HL-60 (cell line): ENCODE measurements at regions not wholly inside any gene's neighbourhood (a gene's known extent, or its start where the extent isn't known, plus 50 kb on each side); places are given as distances from the start of the nearest gene placed in this dataset.

ENCODE experiments used
- DNase-seq, 2 experiments: peaks; one replicate each; pipeline ENCODE4 v3.0.0-alpha.2; 2010 to 2020; ENCODE audit warnings: low read depth in 1 of 2, low spot score in 1 of 2
- H3K27ac ChIP-seq: fragments of 250-450 bp; sonication (Bioruptor Pico); replicated peaks from 2 replicates; pipeline ENCODE4 v1.5.1; 2020; ENCODE audit warnings: mild to moderate bottlenecking, moderate library complexity
- H3K27me3 ChIP-seq: fragments of 250-450 bp; sonication (Bioruptor Pico); 2 replicates; pipeline ENCODE4 v1.5.1; 2021; ENCODE audit warnings: mild to moderate bottlenecking, moderate library complexity; ENCODE audit not compliant: insufficient read depth, poor library complexity, severe bottlenecking
- H3K4me3 ChIP-seq: replicated peaks from 2 replicates; pipeline ENCODE4 v1.5.1; 2011; ENCODE audit warnings: mild to moderate bottlenecking, control low read depth, low read length; ENCODE audit not compliant: insufficient read depth
- CTCF ChIP-seq: IDR thresholded peaks from one replicate; pipeline ENCODE4 v1.5.1; 2011; ENCODE audit warnings: low read length, control low read depth, inconsistent platforms; ENCODE audit not compliant: insufficient read depth
- GABPA ChIP-seq: IDR thresholded peaks from 2 replicates; pipeline ENCODE4 v1.6.1; 2012; ENCODE audit warnings: low read depth
- POLR2AphosphoS5 ChIP-seq: IDR thresholded peaks from 2 replicates; pipeline ENCODE4 v1.6.1; 2012; ENCODE audit warnings: low read depth
- REST ChIP-seq: IDR thresholded peaks from 2 replicates; pipeline ENCODE4 v1.6.1; 2012; ENCODE audit warnings: low read depth; ENCODE audit not compliant: insufficient replicate concordance
- SPI1 ChIP-seq: IDR thresholded peaks from 2 replicates; pipeline ENCODE4 v1.6.1; 2012; ENCODE audit warnings: low read depth, mild to moderate bottlenecking, borderline replicate concordance

DNA sequence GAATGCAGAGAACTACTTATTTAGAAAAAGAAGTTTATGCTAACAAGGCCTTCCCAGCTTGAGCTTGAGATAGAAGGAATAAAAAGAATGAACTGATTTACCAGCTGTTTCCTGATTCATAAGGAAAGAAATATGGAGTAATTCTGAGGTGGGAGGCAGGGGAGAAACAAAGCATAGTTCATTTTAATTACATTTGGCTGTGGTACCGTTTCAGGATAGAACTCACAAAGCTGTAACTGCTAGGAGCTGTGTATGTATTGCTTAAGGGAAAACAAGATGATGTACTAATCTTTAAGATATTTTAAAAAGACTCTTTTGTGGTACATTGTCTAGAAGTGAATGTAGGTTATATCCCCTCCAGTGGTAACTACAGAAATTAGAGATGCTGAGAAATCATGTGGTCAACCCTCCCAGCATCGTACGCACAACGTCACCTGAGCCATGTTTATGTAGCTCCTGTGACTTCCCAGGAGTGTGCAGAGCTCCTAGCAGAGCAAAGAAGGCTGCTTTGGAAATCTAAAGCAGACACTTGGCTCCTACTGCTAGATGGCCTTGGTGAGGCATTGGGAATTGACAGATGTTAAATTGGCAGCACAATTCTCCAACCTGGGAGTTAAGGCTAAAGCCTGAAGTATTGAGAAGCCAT lies 208.3 kb upstream of the VLDLR start:
- H3K4me3 ChIP-seq: no peak overlapping the region
- no peak for DNase-seq
- TF ChIP-seq CTCF (no peak), SPI1 (no peak), GABPA (no peak), REST (no peak), POLR2AphosphoS5 (no peak)
- H3K27me3 ChIP-seq: no peaks in the 10 kb centered on the region
- H3K27ac ChIP-seq: no peak overlapping the region

GRCh38 chr9:2414465-2414864 lies 207.1 kb upstream of the VLDLR start:
- no peak for DNase-seq
- H3K4me3 ChIP-seq: no peak overlapping the region
- no peaks in the 10 kb centered on the region for H3K27me3 ChIP-seq
- TF ChIP-seq SPI1 (no peak), REST (no peak), GABPA (no peak), POLR2AphosphoS5 (no peak), CTCF (no peak)
- no peak overlapping the region for H3K27ac ChIP-seq

- Histone ChIP-seq H3K27ac (no peak overlapping the region), H3K27me3 (no peaks in the 10 kb centered on the region), H3K4me3 (no peak overlapping the region)
- TF ChIP-seq REST: no peak
- no peak for TF ChIP-seq CTCF
- no peak for TF ChIP-seq SPI1
- no peak for TF ChIP-seq POLR2AphosphoS5
- TF ChIP-seq GABPA: no peak
- no peak for DNase-seq
Measured at GRCh38 chr9:2415326-2415725, 206.3 kb upstream of the VLDLR start.
